ENCODE measurements at regions not wholly inside any gene's neighbourhood (a gene's known extent, or its start where the extent isn't known, plus 50 kb on each side); places are given as distances from the start of the nearest gene placed in this dataset.

DNA sequence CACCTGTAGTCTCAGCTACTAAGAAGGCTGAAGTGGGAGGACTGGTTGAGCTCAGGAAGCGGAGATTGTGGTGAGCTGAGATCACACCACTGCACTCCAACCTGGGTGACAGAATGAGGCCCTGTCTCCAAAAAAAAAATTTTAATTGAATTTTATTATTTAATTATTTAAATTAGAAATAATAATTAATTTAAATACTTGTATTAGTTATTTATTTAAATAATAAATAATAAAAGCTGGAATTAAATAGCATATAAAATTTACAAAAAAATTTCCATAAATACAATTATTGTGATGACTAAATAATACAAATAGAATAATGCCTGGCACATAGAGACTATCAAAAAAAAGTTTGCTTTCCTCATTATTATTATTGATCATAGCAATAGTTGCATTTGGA lies 371.5 kb downstream of the KCNA4 start:
- TF ChIP-seq, protein P1, sequence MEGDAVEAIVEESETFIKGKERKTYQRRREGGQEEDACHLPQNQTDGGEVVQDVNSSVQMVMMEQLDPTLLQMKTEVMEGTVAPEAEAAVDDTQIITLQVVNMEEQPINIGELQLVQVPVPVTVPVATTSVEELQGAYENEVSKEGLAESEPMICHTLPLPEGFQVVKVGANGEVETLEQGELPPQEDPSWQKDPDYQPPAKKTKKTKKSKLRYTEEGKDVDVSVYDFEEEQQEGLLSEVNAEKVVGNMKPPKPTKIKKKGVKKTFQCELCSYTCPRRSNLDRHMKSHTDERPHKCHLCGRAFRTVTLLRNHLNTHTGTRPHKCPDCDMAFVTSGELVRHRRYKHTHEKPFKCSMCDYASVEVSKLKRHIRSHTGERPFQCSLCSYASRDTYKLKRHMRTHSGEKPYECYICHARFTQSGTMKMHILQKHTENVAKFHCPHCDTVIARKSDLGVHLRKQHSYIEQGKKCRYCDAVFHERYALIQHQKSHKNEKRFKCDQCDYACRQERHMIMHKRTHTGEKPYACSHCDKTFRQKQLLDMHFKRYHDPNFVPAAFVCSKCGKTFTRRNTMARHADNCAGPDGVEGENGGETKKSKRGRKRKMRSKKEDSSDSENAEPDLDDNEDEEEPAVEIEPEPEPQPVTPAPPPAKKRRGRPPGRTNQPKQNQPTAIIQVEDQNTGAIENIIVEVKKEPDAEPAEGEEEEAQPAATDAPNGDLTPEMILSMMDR (IDR thresholded peaks at IDR 0.05; ENCODE audit: borderline replicate concordance, extremely low read depth, low read length, poor library complexity, severe bottlenecking) = no peak
- TF ChIP-seq EZH2 (IDR thresholded peaks at IDR 0.05; ENCODE audit: borderline replicate concordance, low read depth, low read length, severe bottlenecking) = no peak

Data from DND-41 (cell line).